Left lobe of liver (tissue), 2 donors: ENCODE measurements at regions not wholly inside any gene's neighbourhood (a gene's known extent, or its start where the extent isn't known, plus 50 kb on each side); places are given as distances from the start of the nearest gene placed in this dataset.
"Not testable (repeated sequence)": the region's sequence is repeated elsewhere in the genome, so short reads cannot be mapped to it uniquely, and the experiment has no call there.

ENCODE experiments used
- ATAC-seq: fragments of 200-7000 bp; cut with Tn5 transposase; one replicate; pipeline ENCODE4 v1.9.1; 2020; ENCODE audit warnings: mild to moderate bottlenecking, moderate library complexity
- DNase-seq: peaks from one replicate; pipeline ENCODE4 v3.0.0-alpha.2; 2020; ENCODE audit warnings: low spot score
- donor health status: DM: no; HTN: no; CAD: no; lungs with moderate emphysema.
- donor health status: DM: no; HTN: yes; CAD: no.

- DNase-seq (peak; percentile 34), ATAC-seq (no peak)
Measured at GRCh38 chr19:30066781-30067759, 125.0 kb downstream of the URI1 start.

GRCh38 chr19:30067956-30068506, 126.0 kb downstream of the URI1 start:
- ATAC-seq, DNase-seq: not testable (repeated sequence)

- ATAC-seq (no peak), DNase-seq (peak; percentile 24)
Measured at GRCh38 chr19:30068528-30069395, 126.7 kb downstream of the URI1 start.

GRCh38 chr19:30069535-30070197, 127.6 kb downstream of the URI1 start:
- DNase-seq, result peak; percentile 24
- no peak for ATAC-seq

- DNase-seq, result peak; percentile 36
Measured at GRCh38 chr19:30070198-30070967, 128.3 kb downstream of the URI1 start.

GRCh38 chr19:30070968-30071632, 129.1 kb downstream of the URI1 start:
- DNase-seq (no peak), ATAC-seq (no peak)

More at GRCh38 chr19:30070198-30070967, 128.3 kb downstream of the URI1 start:
- ATAC-seq, result no peak

- DNase-seq, result no peak
- no peak for ATAC-seq
Measured at GRCh38 chr19:30071871-30072270, 129.8 kb downstream of the URI1 start.

GRCh38 chr19:30073152-30074000, 131.3 kb downstream of the URI1 start:
- DNase-seq, result no peak

GRCh38 chr19:30074096-30074495, 132.1 kb downstream of the URI1 start:
- no peak for ATAC-seq
- no peak for DNase-seq

More at GRCh38 chr19:30073152-30074000, 131.3 kb downstream of the URI1 start:
- no peak for ATAC-seq

- ATAC-seq (no peak), DNase-seq (no peak)
Measured at GRCh38 chr19:30074741-30075715, 133.0 kb downstream of the URI1 start.

GRCh38 chr19:30076101-30076551, 134.1 kb downstream of the URI1 start:
- no peak for ATAC-seq
- no peak for DNase-seq

- ATAC-seq (no peak), DNase-seq (no peak)
Measured at GRCh38 chr19:30076751-30077670, 135.0 kb downstream of the URI1 start.

GRCh38 chr19:30077851-30078355, 135.9 kb downstream of the URI1 start:
- no peak for ATAC-seq
- no peak for DNase-seq

GRCh38 chr19:30078381-30078910, 136.4 kb downstream of the URI1 start:
- no peak for ATAC-seq
- no peak for DNase-seq

GRCh38 chr19:30079200-30079599, 137.2 kb downstream of the URI1 start:
- ATAC-seq (no peak), DNase-seq (no peak)

- ATAC-seq (no peak), DNase-seq (no peak)
Measured at GRCh38 chr19:30082168-30082567, 140.1 kb downstream of the URI1 start.
